K562 (cell line): ENCODE measurements at regions not wholly inside any gene's neighbourhood (a gene's known extent, or its start where the extent isn't known, plus 50 kb on each side); places are given as distances from the start of the nearest gene placed in this dataset.

ENCODE experiments used
- ATAC-seq: fragments of 200-7000 bp; cut with Tn5 transposase; 3 replicates; pipeline ENCODE4 v1.9.1; 2020; ENCODE audit warnings: moderate library complexity
- BruUV-seq: library from RNA; stranded (reverse); fragments of 400-500 nt; replicated peaks from 2 replicates; lab custom pipeline; 2021; lab: Mats Ljungman, UMichigan
- CTCF ChIA-PET: fragments of 300-600 bp; formaldehyde crosslinking; extraction: SDS; loops from one replicate; lab custom pipeline; 2021; ENCODE audit warnings: low intra/inter-chr PET ratio; lab: Yijun Ruan, JAX
- POLR2A ChIA-PET: fragments of 300-600, 350-650 bp; sonication (Branson Sonifier 250); formaldehyde crosslinking; extraction: SDS; loops from one replicate; lab custom pipeline; 2021; ENCODE audit warnings: antibody characterized with exemption, inconsistent platforms; lab: Yijun Ruan, JAX
- DNase-seq, 4 experiments: peaks; one replicate each; pipeline versions ENCODE4 v3.0.0 to v3.0.0-alpha.2; 2011 to 2018; ENCODE audit warnings: low spot score in 3 of 4, mixed read lengths in 3 of 4; ENCODE audit errors: extremely low read depth in 1 of 4
- FAIRE-seq: peaks from 2 replicates; lab custom pipeline; 2011; peaks lifted over from hg19 to GRCh38; lab: Jason Lieb, UNC
- H2AFZ ChIP-seq: 2 replicates; pipeline ENCODE4 v1.6.0; 2011; ENCODE audit warnings: low read depth, low read length, control low read depth, inconsistent platforms
- H3K27ac ChIP-seq: fragments of 200-600 bp; 3 replicates; pipeline ENCODE4 v1.8.0; 2011; ENCODE audit warnings: low read depth, mild to moderate bottlenecking, control low read depth, inconsistent platforms, low read length, moderate library complexity, mixed read lengths; ENCODE audit errors: extremely low read depth
- H3K27me3 ChIP-seq, 2 experiments: fragments of 300-600 bp in 1 of 2; 2 replicates in 1 of 2; 3 replicates in 1 of 2; pipeline versions ENCODE4 v1.6.0 to v1.8.0; 2011; ENCODE audit warnings: inconsistent platforms in 2 of 2, low read length in 2 of 2, mild to moderate bottlenecking in 1 of 2, mixed read lengths in 1 of 2, moderate library complexity in 1 of 2; ENCODE audit not compliant: control insufficient read depth in 2 of 2, insufficient read depth in 2 of 2
- H3K36me3 ChIP-seq: fragments of 300-600 bp; 3 replicates; pipeline ENCODE4 v1.8.0; 2011; ENCODE audit warnings: mild to moderate bottlenecking, low read length, inconsistent platforms; ENCODE audit not compliant: control insufficient read depth, insufficient read depth
- H3K4me1 ChIP-seq, 2 experiments: fragments of 200-600 bp in 1 of 2; replicated peaks in 1 of 2; 2 replicates in 1 of 2; 3 replicates in 1 of 2; pipeline versions ENCODE4 v1.5.1 to v1.8.0; 2011; ENCODE audit warnings: inconsistent platforms in 2 of 2, low read length in 2 of 2, mild to moderate bottlenecking in 1 of 2, mixed read lengths in 1 of 2, moderate library complexity in 1 of 2; ENCODE audit not compliant: control insufficient read depth in 2 of 2, insufficient read depth in 2 of 2
- H3K4me2 ChIP-seq: 2 replicates; pipeline ENCODE4 v1.6.1; 2011; ENCODE audit warnings: low read length, control low read depth, inconsistent platforms, mixed read lengths; ENCODE audit not compliant: insufficient read depth
- H3K4me3 ChIP-seq: fragments of 200-600 bp; sonication (generic), shearing (Covaris generic); 2 replicates; pipeline ENCODE4 v1.5.1; 2016; ENCODE audit warnings: control low read depth, inconsistent platforms
- H3K79me2 ChIP-seq: fragments of 200-600 bp; 3 replicates; pipeline ENCODE4 v1.8.0; 2011; ENCODE audit warnings: low read length, inconsistent platforms; ENCODE audit not compliant: control insufficient read depth, insufficient read depth
- H3K9ac ChIP-seq, 2 experiments: 2 replicates each; pipeline versions ENCODE4 v1.6.0 to v1.6.1; 2011; ENCODE audit warnings: low read depth in 2 of 2, low read length in 2 of 2, control low read depth in 1 of 2, inconsistent platforms in 1 of 2, mild to moderate bottlenecking in 1 of 2, mixed read lengths in 1 of 2; ENCODE audit not compliant: insufficient read depth in 1 of 2
- H3K9me1 ChIP-seq: one replicate; pipeline ENCODE4 v1.6.0; 2011; ENCODE audit warnings: inconsistent platforms, mild to moderate bottlenecking, low read length, moderate library complexity; ENCODE audit not compliant: control insufficient read depth, insufficient read depth
- H3K9me3 ChIP-seq: replicated peaks from 2 replicates; pipeline ENCODE4 v1.5.1; 2011; ENCODE audit warnings: low read depth, low read length, inconsistent platforms; ENCODE audit not compliant: control insufficient read depth, insufficient read depth
- H4K20me1 ChIP-seq: replicated peaks from 2 replicates; pipeline ENCODE4 v1.6.1; 2011; ENCODE audit warnings: low read length, inconsistent platforms, mixed read lengths; ENCODE audit not compliant: control insufficient read depth, insufficient read depth
- CBX2 ChIP-seq: fragments of 200-600 bp; sonication (generic); IDR thresholded peaks from one replicate; pipeline ENCODE4 v1.6.1; 2012; ENCODE audit warnings: mild to moderate bottlenecking, low read length, inconsistent platforms; ENCODE audit not compliant: insufficient read depth, poor library complexity, severe bottlenecking
- CCNT2 ChIP-seq: IDR thresholded peaks from 2 replicates; pipeline ENCODE4 v1.6.1; 2011; ENCODE audit warnings: borderline replicate concordance, low read depth, mild to moderate bottlenecking, moderate library complexity, mixed read lengths, low read length; ENCODE audit not compliant: insufficient read length; ENCODE audit errors: extremely low read depth
- HNRNPK ChIP-seq: fragments of 200-400 bp; formaldehyde crosslinking; IDR thresholded peaks from one replicate; pipeline ENCODE4 v1.6.1; 2018; ENCODE audit warnings: mild to moderate bottlenecking, low read depth, low read length; ENCODE audit not compliant: poor library complexity, severe bottlenecking
- MED1 ChIP-seq: sonication (generic); formaldehyde crosslinking; IDR thresholded peaks from 2 replicates; pipeline ENCODE4 v1.8.1; 2023; ENCODE audit warnings: missing genetic modification reagents, borderline replicate concordance
- NR2C1 ChIP-seq, 2 experiments: fragments of 450-650 bp; IDR thresholded peaks; 2 replicates each; pipeline ENCODE4 v1.6.1; 2017; ENCODE audit warnings: mild to moderate bottlenecking in 2 of 2, antibody characterized with exemption in 1 of 2, inconsistent platforms in 1 of 2, missing compliant biosample characterization in 1 of 2, missing genetic modification characterization in 1 of 2
- SRF ChIP-seq, 2 experiments: fragments of 250-450, 450-650 bp in 1 of 2; sonication (Bioruptor Pico) in 1 of 2; sonication (generic) in 1 of 2; formaldehyde crosslinking; IDR thresholded peaks; 2 replicates each; pipeline versions ENCODE4 v1.5.0 to v1.5.1; 2020 to 2022; ENCODE audit warnings: mild to moderate bottlenecking in 1 of 2, missing genetic modification reagents in 1 of 2
- U2AF1 ChIP-seq: fragments of 200-400 bp; formaldehyde crosslinking; optimal IDR thresholded peaks from 2 replicates; pipeline ENCODE3; 2017; ENCODE audit warnings: mild to moderate bottlenecking, low read depth, low read length, moderate library complexity
- ZKSCAN8 ChIP-seq: fragments of 200-800 bp; sonication (Bioruptor generic); IDR thresholded peaks from 2 replicates; pipeline ENCODE4 v1.6.1; 2016; ENCODE audit warnings: missing genetic modification characterization, missing compliant biosample characterization
- ZNF232 ChIP-seq: sonication (generic); formaldehyde crosslinking; IDR thresholded peaks from 2 replicates; pipeline ENCODE4 v1.8.0; 2022; ENCODE audit warnings: mild to moderate bottlenecking, missing genetic modification reagents
- ZNF253 ChIP-seq: fragments of 250-450 bp; sonication (Bioruptor Pico); conservative IDR thresholded peaks from 2 replicates; pipeline ENCODE4 v1.6.1; 2021; ENCODE audit warnings: mild to moderate bottlenecking
- ZNF583 ChIP-seq: fragments of 250-450 bp; sonication (Bioruptor Pico); IDR thresholded peaks from 2 replicates; pipeline ENCODE4 v1.4.0; 2020
- WGBS: fragments of 100-300 bp; shearing (Covaris generic); methylation state at CpG from one replicate; pipeline ENCODE4 v1.1.6; 2016; ENCODE audit warnings: low coverage, mixed read lengths; ENCODE audit not compliant: insufficient coverage; ENCODE audit errors: missing lambda C conversion rate; 5-methylcytosine and 5-hydroxymethylcytosine counted together
- in situ Hi-C: fragments of 300-500 bp; cut with MboI; formaldehyde crosslinking; loops from 4 replicates; pipeline ENCODE4 v1.15.0; 2018; ENCODE audit warnings: inconsistent platforms, mixed read lengths
- intact Hi-C: fragments of 100-400 bp; cut with micrococcal nuclease; formaldehyde crosslinking; loops from 2 replicates; pipeline ENCODE4 v1.14.2; 2022
- TF ChIP-seq, protein P1 (sequence below), 2 experiments: IDR thresholded peaks; 2 replicates each; pipeline ENCODE4 v1.6.1; 2012; ENCODE audit warnings: improper control_type of control experiment in 2 of 2, low read depth in 2 of 2, low read length in 2 of 2, borderline replicate concordance in 1 of 2
- TF ChIP-seq, protein P2 (sequence below), 2 experiments: IDR thresholded peaks; 2 replicates each; pipeline ENCODE4 v1.6.1; 2011; ENCODE audit warnings: borderline replicate concordance in 1 of 2, control low read depth in 1 of 2, low read depth in 1 of 2, low read length in 1 of 2, mild to moderate bottlenecking in 1 of 2, mixed read lengths in 1 of 2, moderate library complexity in 1 of 2; ENCODE audit not compliant: insufficient read depth in 1 of 2, insufficient read length in 1 of 2, poor library complexity in 1 of 2, severe bottlenecking in 1 of 2; ENCODE audit errors: extremely low read depth in 1 of 2

DNA sequence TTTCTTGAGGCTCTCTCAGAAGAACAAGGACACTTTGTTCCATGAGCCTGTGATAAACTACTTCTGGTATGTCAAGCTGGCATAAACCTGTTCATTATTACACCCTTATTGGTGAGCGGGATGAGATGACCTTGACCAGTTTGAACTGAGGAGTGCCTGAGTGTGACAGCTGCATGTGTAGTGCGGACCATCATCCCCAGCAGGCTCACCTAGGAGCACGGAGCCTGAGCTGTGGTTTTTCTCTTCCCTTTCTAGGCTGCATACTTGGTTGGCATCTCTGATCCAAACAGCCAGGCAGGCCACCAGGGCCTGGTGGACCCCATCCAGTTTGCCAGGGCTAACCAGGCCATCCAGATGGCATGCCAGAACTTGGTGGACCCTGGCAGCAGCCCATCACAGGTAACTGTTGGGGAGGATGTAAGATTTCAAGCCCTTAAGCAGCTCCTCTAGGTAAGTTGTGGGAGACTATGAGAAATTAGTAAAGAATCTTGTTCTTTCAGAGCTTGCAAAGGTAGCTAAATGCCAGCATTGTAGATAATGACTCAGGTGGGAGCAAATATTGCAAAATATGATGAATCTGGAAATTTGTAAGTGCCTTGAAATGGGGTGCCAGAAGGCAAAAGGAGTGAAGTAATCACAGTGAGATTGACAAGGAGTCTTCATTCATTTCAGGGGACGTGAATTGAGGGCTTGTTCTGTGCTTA is 288.9 kb upstream of the TPM1 start:
- BruUV-seq = no TSS peak
- H3K27ac ChIP-seq = no peak overlapping the region
- H3K9me1 ChIP-seq = no peaks in the 10 kb centered on the region
- DNase-seq (no peak), FAIRE-seq (no peak), ATAC-seq (no peak)
- no peaks in the 10 kb centered on the region for H3K36me3 ChIP-seq
- no peak overlapping the region for H3K4me2 ChIP-seq
- H3K27me3 ChIP-seq = peaks cover 15 to 35% of the 10 kb centered on the region in 2 experiments
- H3K9ac ChIP-seq = no peak overlapping the region
- H3K9me3 ChIP-seq = no peaks in the 10 kb centered on the region
- intact Hi-C loops (no loop called here), in situ Hi-C loops (no loop called here)
- POLR2A ChIA-PET = interaction anchor here (0.6 kb wide), 1 partner anchor 45 kb away, joined by 3 read pairs; no protein-coding TSS in a partner anchor
- 0% methylated on average over 4 of the region's 4 CpGs for WGBS
- TF ChIP-seq NR2C1 (IDR thresholded peaks at IDR 0.05) (no peak), NR2C1 (tag; IDR thresholded peaks at IDR 0.05) (no peak), MED1 (CRISPR knock-in tag) (no peak), HNRNPK (no peak), ZNF253 (no peak), ZNF583 (CRISPR knock-in tag) (no peak), SRF (CRISPR knock-in tag; IDR thresholded peaks at IDR 0.05) (no peak), CCNT2 (no peak), ZNF232 (no peak), U2AF1 (no peak), CBX2 (no peak), ZKSCAN8 (no peak)
- TF ChIP-seq, protein P1, sequence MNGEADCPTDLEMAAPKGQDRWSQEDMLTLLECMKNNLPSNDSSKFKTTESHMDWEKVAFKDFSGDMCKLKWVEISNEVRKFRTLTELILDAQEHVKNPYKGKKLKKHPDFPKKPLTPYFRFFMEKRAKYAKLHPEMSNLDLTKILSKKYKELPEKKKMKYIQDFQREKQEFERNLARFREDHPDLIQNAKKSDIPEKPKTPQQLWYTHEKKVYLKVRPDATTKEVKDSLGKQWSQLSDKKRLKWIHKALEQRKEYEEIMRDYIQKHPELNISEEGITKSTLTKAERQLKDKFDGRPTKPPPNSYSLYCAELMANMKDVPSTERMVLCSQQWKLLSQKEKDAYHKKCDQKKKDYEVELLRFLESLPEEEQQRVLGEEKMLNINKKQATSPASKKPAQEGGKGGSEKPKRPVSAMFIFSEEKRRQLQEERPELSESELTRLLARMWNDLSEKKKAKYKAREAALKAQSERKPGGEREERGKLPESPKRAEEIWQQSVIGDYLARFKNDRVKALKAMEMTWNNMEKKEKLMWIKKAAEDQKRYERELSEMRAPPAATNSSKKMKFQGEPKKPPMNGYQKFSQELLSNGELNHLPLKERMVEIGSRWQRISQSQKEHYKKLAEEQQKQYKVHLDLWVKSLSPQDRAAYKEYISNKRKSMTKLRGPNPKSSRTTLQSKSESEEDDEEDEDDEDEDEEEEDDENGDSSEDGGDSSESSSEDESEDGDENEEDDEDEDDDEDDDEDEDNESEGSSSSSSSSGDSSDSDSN (IDR thresholded peaks at IDR 0.05; ENCODE audit: borderline replicate concordance in 1 of 2, low read depth in 2 of 2, low read length in 2 of 2) = no peak
- TF ChIP-seq, protein P2, sequence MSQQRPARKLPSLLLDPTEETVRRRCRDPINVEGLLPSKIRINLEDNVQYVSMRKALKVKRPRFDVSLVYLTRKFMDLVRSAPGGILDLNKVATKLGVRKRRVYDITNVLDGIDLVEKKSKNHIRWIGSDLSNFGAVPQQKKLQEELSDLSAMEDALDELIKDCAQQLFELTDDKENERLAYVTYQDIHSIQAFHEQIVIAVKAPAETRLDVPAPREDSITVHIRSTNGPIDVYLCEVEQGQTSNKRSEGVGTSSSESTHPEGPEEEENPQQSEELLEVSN (IDR thresholded peaks at IDR 0.05; ENCODE audit: borderline replicate concordance in 1 of 2, extremely low read depth in 1 of 2, insufficient read depth in 1 of 2, insufficient read length in 1 of 2, low read depth in 1 of 2, low read length in 1 of 2, poor library complexity in 1 of 2, severe bottlenecking in 1 of 2) = no peak
- no peak overlapping the region for H3K4me3 ChIP-seq
- H4K20me1 ChIP-seq = no peaks in the 10 kb centered on the region
- H3K4me1 ChIP-seq = no peaks in the 10 kb centered on the region
- CTCF ChIA-PET = no interaction called here
- no peak overlapping the region for H2AFZ ChIP-seq
- no peaks in the 10 kb centered on the region for H3K79me2 ChIP-seq
